NCI-H524 treated with DMSO at 0.1 percent for 48 hours (cell line): ENCODE measurements at regions not wholly inside any gene's neighbourhood (a gene's known extent, or its start where the extent isn't known, plus 50 kb on each side); places are given as distances from the start of the nearest gene placed in this dataset.
"Not testable (repeated sequence)": the region's sequence is repeated elsewhere in the genome, so short reads cannot be mapped to it uniquely, and the experiment has no call there.

Source experiments
- DNase-seq: peaks from one replicate; lab custom pipeline; 2025; lab: John Stamatoyannopoulos, UW

- no peak for DNase-seq
Observed at GRCh38 chr4:10821826-10822225, 137.3 kb upstream of the CLNK start.

- DNase-seq: no peak
Observed at GRCh38 chr4:10816571-10816970, 132.0 kb upstream of the CLNK start.

GRCh38 chr4:10811991-10812390 is 127.4 kb upstream of the CLNK start:
- no peak for DNase-seq

GRCh38 chr4:10810411-10810810 is 125.8 kb upstream of the CLNK start:
- no peak for DNase-seq

GRCh38 chr4:10809905-10810304 is 125.3 kb upstream of the CLNK start:
- no peak for DNase-seq

GRCh38 chr4:10808591-10808990 is 124.0 kb upstream of the CLNK start:
- DNase-seq: no peak

- peak; percentile 95 for DNase-seq
Observed at GRCh38 chr4:10806953-10807645, 122.5 kb upstream of the CLNK start.

GRCh38 chr4:10803713-10804343 is 119.3 kb upstream of the CLNK start:
- DNase-seq: no peak

- DNase-seq: no peak
Observed at GRCh38 chr4:10787365-10787764, 102.8 kb upstream of the CLNK start.

GRCh38 chr4:10784621-10785020 is 100.1 kb upstream of the CLNK start:
- no peak for DNase-seq

GRCh38 chr4:10783351-10783750 is 98.8 kb upstream of the CLNK start:
- DNase-seq: no peak

GRCh38 chr4:10781805-10782204 is 97.2 kb upstream of the CLNK start:
- no peak for DNase-seq

- DNase-seq: not testable (repeated sequence)
Observed at GRCh38 chr4:10780803-10781202, 96.2 kb upstream of the CLNK start.

- not testable (repeated sequence) for DNase-seq
Observed at GRCh38 chr4:10775132-10775531, 90.6 kb upstream of the CLNK start.

- no peak for DNase-seq
Observed at GRCh38 chr4:10773656-10774055, 89.1 kb upstream of the CLNK start.

- DNase-seq: no peak
Observed at GRCh38 chr4:10773010-10773409, 88.4 kb upstream of the CLNK start.

- DNase-seq: no peak
Observed at GRCh38 chr4:10765386-10765785, 80.8 kb upstream of the CLNK start.

GRCh38 chr4:10762561-10762960 is 78.0 kb upstream of the CLNK start:
- DNase-seq: peak; percentile 50

- no peak for DNase-seq
Observed at GRCh38 chr4:10761903-10762302, 77.3 kb upstream of the CLNK start.

GRCh38 chr4:10760086-10760485 is 75.5 kb upstream of the CLNK start:
- DNase-seq: no peak

- DNase-seq: no peak
Observed at GRCh38 chr4:10758906-10759305, 74.3 kb upstream of the CLNK start.

- DNase-seq: no peak
Observed at GRCh38 chr4:10753856-10754402, 69.4 kb upstream of the CLNK start.

- DNase-seq: no peak
Observed at GRCh38 chr4:10753336-10753735, 68.8 kb upstream of the CLNK start.

GRCh38 chr4:10750714-10751113 is 66.1 kb upstream of the CLNK start:
- DNase-seq: no peak
